ENCODE measurements at regions not wholly inside any gene's neighbourhood (a gene's known extent, or its start where the extent isn't known, plus 50 kb on each side); places are given as distances from the start of the nearest gene placed in this dataset.

GRCh38 chr4:56733352-56733751 lies 52.3 kb upstream of the HOPX start:
- H3K27me3 Mint-ChIP-seq: peaks cover 0 to 3% of the 10 kb centered on the region in 2 donors
- DNase-seq: no peak
- H3K4me1 Mint-ChIP-seq: peaks cover 10 to 17% of the 10 kb centered on the region in 2 donors
- no peak for ATAC-seq (replicated peaks)
- peaks cover 0 to 1% of the 10 kb centered on the region in 2 donors for H3K9me3 Mint-ChIP-seq
- no peak overlapping the region for H3K27ac Mint-ChIP-seq
- H3K36me3 Mint-ChIP-seq: no peaks in the 10 kb centered on the region
- H3K4me3 Mint-ChIP-seq: no peak overlapping the region

GRCh38 chr4:56732301-56732700 lies 51.2 kb upstream of the HOPX start:
- Mint-ChIP-seq H3K27ac (no peak overlapping the region), H3K36me3 (peaks cover 0 to 2% of the 10 kb centered on the region in 2 donors)
- DNase-seq: no peak

GRCh38 chr4:56731857-56732256 lies 50.8 kb upstream of the HOPX start:
- peaks cover 0 to 1% of the 10 kb centered on the region in 2 donors for H3K9me3 Mint-ChIP-seq
- no peak overlapping the region for H3K4me3 Mint-ChIP-seq
- H3K4me1 Mint-ChIP-seq: peaks cover 7 to 14% of the 10 kb centered on the region in 2 donors
- DNase-seq (no peak), ATAC-seq (replicated peaks) (no peak)
- H3K27ac Mint-ChIP-seq: no peak overlapping the region
- peaks cover 0 to 3% of the 10 kb centered on the region in 2 donors for H3K27me3 Mint-ChIP-seq
- peaks cover 0 to 2% of the 10 kb centered on the region in 2 donors for H3K36me3 Mint-ChIP-seq

More at GRCh38 chr4:56732301-56732700, 51.2 kb upstream of the HOPX start:
- Mint-ChIP-seq H3K4me3 (no peak overlapping the region), H3K4me1 (peaks cover 7 to 14% of the 10 kb centered on the region in 2 donors), H3K9me3 (peaks cover 0 to 1% of the 10 kb centered on the region in 2 donors), H3K27me3 (peaks cover 0 to 3% of the 10 kb centered on the region in 2 donors)
- ATAC-seq (replicated peaks): no peak

All from stimulated activated naive B cell treated with anti-CD40 and anti-IgM and Interleukin-4, amounts not matched to agents 10 μg/mL and 1 μg/mL and 100 μg/mL, for 72 hours (primary cell).